ENCODE measurements at regions not wholly inside any gene's neighbourhood (a gene's known extent, or its start where the extent isn't known, plus 50 kb on each side); places are given as distances from the start of the nearest gene placed in this dataset.

- H3K4me2 ChIP-seq (ENCODE audit: insufficient read depth, low read length), result no peak overlapping the region
- no peaks in the 10 kb centered on the region for H4K20me1 ChIP-seq (ENCODE audit: insufficient read depth, low read length)
- no peak overlapping the region for H3K4me3 ChIP-seq (ENCODE audit: low read depth in 1 of 2, low read length in 2 of 2)
- no peaks in the 10 kb centered on the region for H3K27me3 ChIP-seq (ENCODE audit: insufficient read depth, low read length, poor library complexity)
- H3K9me3 ChIP-seq (ENCODE audit: insufficient read depth, low read length, severe bottlenecking), result no peaks in the 10 kb centered on the region
- ATAC-seq (ENCODE audit: insufficient read depth, low read depth) (no peak), DNase-seq (no peak)
- no peak for TF ChIP-seq EZH2 (IDR thresholded peaks at IDR 0.05; ENCODE audit: borderline replicate concordance, low read depth, low read length, severe bottlenecking)
- TF ChIP-seq CTCF (IDR thresholded peaks at IDR 0.05; ENCODE audit: borderline replicate concordance, extremely low read depth, low read length, poor library complexity, severe bottlenecking), result no peak
- H3K79me2 ChIP-seq (ENCODE audit: insufficient read depth, low read length), result no peaks in the 10 kb centered on the region
- no peaks in the 10 kb centered on the region for H3K36me3 ChIP-seq (ENCODE audit: insufficient read depth, low read length)
- H3K4me1 ChIP-seq (ENCODE audit: insufficient read depth, low read length), result no peaks in the 10 kb centered on the region
- H2AFZ ChIP-seq (ENCODE audit: low read depth, low read length), result no peak overlapping the region
- H3K9ac ChIP-seq (ENCODE audit: low read depth, low read length), result no peak overlapping the region
- H3K27ac ChIP-seq (ENCODE audit: low read length), result no peak overlapping the region
Observed at GRCh38 chr6:1222728-1223595, 88.9 kb upstream of the FOXQ1 start.

GRCh38 chr6:1217396-1217795, 94.5 kb upstream of the FOXQ1 start:
- Histone ChIP-seq H3K9ac (ENCODE audit: low read depth, low read length) (no peak overlapping the region), H3K4me3 (ENCODE audit: low read depth in 1 of 2, low read length in 2 of 2) (no peak overlapping the region), H3K27ac (ENCODE audit: low read length) (no peak overlapping the region), H3K79me2 (ENCODE audit: insufficient read depth, low read length) (no peaks in the 10 kb centered on the region), H2AFZ (ENCODE audit: low read depth, low read length) (no peak overlapping the region), H3K4me2 (ENCODE audit: insufficient read depth, low read length) (no peak overlapping the region), H3K36me3 (ENCODE audit: insufficient read depth, low read length) (no peaks in the 10 kb centered on the region), H3K4me1 (ENCODE audit: insufficient read depth, low read length) (no peaks in the 10 kb centered on the region), H3K27me3 (ENCODE audit: insufficient read depth, low read length, poor library complexity) (peaks cover 3% of the 10 kb centered on the region), H3K9me3 (ENCODE audit: insufficient read depth, low read length, severe bottlenecking) (no peaks in the 10 kb centered on the region), H4K20me1 (ENCODE audit: insufficient read depth, low read length) (no peaks in the 10 kb centered on the region; the same call in 1 of the 2 replicates)
- no peak for DNase-seq
- ATAC-seq (ENCODE audit: insufficient read depth, low read depth), result no peak
- no peak for TF ChIP-seq EZH2 (IDR thresholded peaks at IDR 0.05; ENCODE audit: borderline replicate concordance, low read depth, low read length, severe bottlenecking)

- Histone ChIP-seq H3K4me3 (ENCODE audit: low read depth in 1 of 2, low read length in 2 of 2) (no peak overlapping the region), H3K79me2 (ENCODE audit: insufficient read depth, low read length) (no peaks in the 10 kb centered on the region), H4K20me1 (ENCODE audit: insufficient read depth, low read length) (no peaks in the 10 kb centered on the region; the same call in 1 of the 2 replicates), H2AFZ (ENCODE audit: low read depth, low read length) (no peak overlapping the region), H3K27me3 (ENCODE audit: insufficient read depth, low read length, poor library complexity) (peaks cover 3% of the 10 kb centered on the region), H3K36me3 (ENCODE audit: insufficient read depth, low read length) (no peaks in the 10 kb centered on the region), H3K9ac (ENCODE audit: low read depth, low read length) (no peak overlapping the region), H3K4me1 (ENCODE audit: insufficient read depth, low read length) (no peaks in the 10 kb centered on the region), H3K27ac (ENCODE audit: low read length) (no peak overlapping the region), H3K4me2 (ENCODE audit: insufficient read depth, low read length) (no peak overlapping the region), H3K9me3 (ENCODE audit: insufficient read depth, low read length, severe bottlenecking) (no peaks in the 10 kb centered on the region)
- TF ChIP-seq CTCF (IDR thresholded peaks at IDR 0.05; ENCODE audit: borderline replicate concordance, extremely low read depth, low read length, poor library complexity, severe bottlenecking), result no peak
- no peak for TF ChIP-seq EZH2 (IDR thresholded peaks at IDR 0.05; ENCODE audit: borderline replicate concordance, low read depth, low read length, severe bottlenecking)
- DNase-seq (no peak), ATAC-seq (ENCODE audit: insufficient read depth, low read depth) (no peak)
Observed at GRCh38 chr6:1216488-1216974, 95.4 kb upstream of the FOXQ1 start.

GRCh38 chr6:1215884-1216487, 95.9 kb upstream of the FOXQ1 start:
- no peak for TF ChIP-seq EZH2 (IDR thresholded peaks at IDR 0.05; ENCODE audit: borderline replicate concordance, low read depth, low read length, severe bottlenecking)
- TF ChIP-seq CTCF (IDR thresholded peaks at IDR 0.05; ENCODE audit: borderline replicate concordance, extremely low read depth, low read length, poor library complexity, severe bottlenecking), result no peak
- no peak overlapping the region for H3K9ac ChIP-seq (ENCODE audit: low read depth, low read length)
- H2AFZ ChIP-seq (ENCODE audit: low read depth, low read length), result no peak overlapping the region
- ATAC-seq (ENCODE audit: insufficient read depth, low read depth) (no peak), DNase-seq (no peak)
- H3K27me3 ChIP-seq (ENCODE audit: insufficient read depth, low read length, poor library complexity), result peaks cover 3% of the 10 kb centered on the region
- H3K4me2 ChIP-seq (ENCODE audit: insufficient read depth, low read length), result no peak overlapping the region
- no peaks in the 10 kb centered on the region for H3K4me1 ChIP-seq (ENCODE audit: insufficient read depth, low read length)
- H3K4me3 ChIP-seq (ENCODE audit: low read depth in 1 of 2, low read length in 2 of 2), result no peak overlapping the region
- H3K9me3 ChIP-seq (ENCODE audit: insufficient read depth, low read length, severe bottlenecking), result no peaks in the 10 kb centered on the region
- H3K36me3 ChIP-seq (ENCODE audit: insufficient read depth, low read length), result no peaks in the 10 kb centered on the region
- no peaks in the 10 kb centered on the region for H3K79me2 ChIP-seq (ENCODE audit: insufficient read depth, low read length)
- no peak overlapping the region for H3K27ac ChIP-seq (ENCODE audit: low read length)
- no peaks in the 10 kb centered on the region; the same call in 1 of the 2 replicates for H4K20me1 ChIP-seq (ENCODE audit: insufficient read depth, low read length)

Measured in DND-41 (cell line).